A549 (cell line): ENCODE measurements at regions not wholly inside any gene's neighbourhood (a gene's known extent, or its start where the extent isn't known, plus 50 kb on each side); places are given as distances from the start of the nearest gene placed in this dataset.

ENCODE experiments used
- CEBPB ChIP-seq, 2 experiments: fragments of >200 bp in 1 of 2; sonication (Bioruptor Twin) in 1 of 2; formaldehyde crosslinking in 1 of 2; IDR thresholded peaks; 2 replicates each; pipeline ENCODE4 v1.6.1; 2012 to 2016
- CTCF ChIP-seq: fragments of >200 bp; sonication (Bioruptor Twin); formaldehyde crosslinking; IDR thresholded peaks from 3 replicates; pipeline ENCODE4 v1.5.1; 2016
- FOSB ChIP-seq: fragments of 250-450 bp; sonication (Bioruptor Pico); IDR thresholded peaks from 2 replicates; pipeline ENCODE4 v1.5.0; 2020; ENCODE audit warnings: mild to moderate bottlenecking, moderate library complexity
- GATA3 ChIP-seq: IDR thresholded peaks from 2 replicates; pipeline ENCODE4 v1.6.1; 2012; ENCODE audit warnings: borderline replicate concordance
- HEYL ChIP-seq: fragments of 250-450 bp; sonication (Bioruptor Pico); IDR thresholded peaks from 2 replicates; pipeline ENCODE4 v1.8.0; 2021; ENCODE audit warnings: mild to moderate bottlenecking, moderate library complexity
- MAZ ChIP-seq: fragments of 150-350 bp; IDR thresholded peaks from 2 replicates; pipeline ENCODE4 v1.6.1; 2014; ENCODE audit warnings: antibody characterized with exemption, low read depth, low read length, borderline replicate concordance
- POLR2A ChIP-seq: IDR thresholded peaks from 2 replicates; pipeline ENCODE4 v1.6.1; 2012; ENCODE audit warnings: mild to moderate bottlenecking, low read length
- RAD21 ChIP-seq, 2 experiments: fragments of >200 bp in 1 of 2; sonication (Bioruptor Twin) in 1 of 2; formaldehyde crosslinking in 1 of 2; IDR thresholded peaks in 1 of 2; conservative IDR thresholded peaks in 1 of 2; 2 replicates in 1 of 2; 3 replicates in 1 of 2; pipeline ENCODE4 v1.6.1; 2012 to 2018; ENCODE audit warnings: inconsistent platforms in 1 of 2
- REST ChIP-seq: fragments of 200-600 bp; sonication (generic); IDR thresholded peaks from 2 replicates; pipeline ENCODE4 v1.6.1; 2016; ENCODE audit warnings: antibody characterized with exemption, mild to moderate bottlenecking, moderate library complexity
- TFCP2L1 ChIP-seq: fragments of 250-450 bp; sonication (Bioruptor Pico); IDR thresholded peaks from 2 replicates; pipeline ENCODE4 v1.5.0; 2021; ENCODE audit warnings: mild to moderate bottlenecking
- ZC3H11A ChIP-seq: fragments of 450-650 bp; IDR thresholded peaks from 2 replicates; pipeline ENCODE4 v1.6.1; 2014; ENCODE audit warnings: antibody characterized with exemption, mild to moderate bottlenecking
- TF ChIP-seq, protein P1 (sequence below): fragments of 250-450 bp; sonication (Bioruptor Pico); IDR thresholded peaks from 2 replicates; pipeline ENCODE4 v1.5.0; 2021; ENCODE audit warnings: mild to moderate bottlenecking, moderate library complexity, borderline replicate concordance
- TF ChIP-seq, protein P2 (sequence below): fragments of 450-650 bp; IDR thresholded peaks from 2 replicates; pipeline ENCODE4 v1.6.1; 2014; ENCODE audit warnings: antibody characterized with exemption
- TF ChIP-seq, protein P3 (sequence below): IDR thresholded peaks from 2 replicates; pipeline ENCODE4 v1.6.1; 2012

DNA sequence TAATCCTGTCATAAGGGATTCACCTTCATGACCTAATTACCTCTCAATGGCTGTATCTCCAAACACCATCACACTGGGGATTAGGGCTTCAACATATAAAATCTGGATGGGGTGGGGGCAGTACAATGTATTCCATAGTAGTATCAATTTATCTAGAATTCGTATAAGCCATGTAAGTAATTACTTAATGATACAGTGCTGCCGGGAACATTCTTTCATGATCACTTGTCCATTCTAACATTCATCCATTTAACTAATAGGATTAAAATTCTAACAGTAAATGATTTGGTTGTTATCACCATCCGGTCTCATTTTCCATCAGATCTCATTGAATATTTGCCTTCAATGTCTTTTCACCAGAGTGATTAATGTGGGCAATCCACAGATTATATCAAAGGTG is 1620.9 kb upstream of the TENM3 start:
- TF ChIP-seq CTCF (no peak), RAD21 (conservative IDR thresholded peaks at IDR 0.05 in 1 of 2, IDR thresholded peaks at IDR 0.05 in 1 of 2) (no peak), HEYL (CRISPR knock-in tag) (no peak), POLR2A (no peak), GATA3 (no peak), CEBPB (IDR thresholded peaks at IDR 0.05) (no peak), TFCP2L1 (CRISPR knock-in tag) (no peak), ZC3H11A (no peak), REST (no peak), FOSB (CRISPR knock-in tag) (no peak), MAZ (no peak)
- TF ChIP-seq, protein P1, sequence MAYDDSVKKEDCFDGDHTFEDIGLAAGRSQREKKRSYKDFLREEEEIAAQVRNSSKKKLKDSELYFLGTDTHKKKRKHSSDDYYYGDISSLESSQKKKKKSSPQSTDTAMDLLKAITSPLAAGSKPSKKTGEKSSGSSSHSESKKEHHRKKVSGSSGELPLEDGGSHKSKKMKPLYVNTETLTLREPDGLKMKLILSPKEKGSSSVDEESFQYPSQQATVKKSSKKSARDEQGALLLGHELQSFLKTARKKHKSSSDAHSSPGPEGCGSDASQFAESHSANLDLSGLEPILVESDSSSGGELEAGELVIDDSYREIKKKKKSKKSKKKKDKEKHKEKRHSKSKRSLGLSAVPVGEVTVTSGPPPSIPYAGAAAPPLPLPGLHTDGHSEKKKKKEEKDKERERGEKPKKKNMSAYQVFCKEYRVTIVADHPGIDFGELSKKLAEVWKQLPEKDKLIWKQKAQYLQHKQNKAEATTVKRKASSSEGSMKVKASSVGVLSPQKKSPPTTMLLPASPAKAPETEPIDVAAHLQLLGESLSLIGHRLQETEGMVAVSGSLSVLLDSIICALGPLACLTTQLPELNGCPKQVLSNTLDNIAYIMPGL (CRISPR knock-in tag): no peak
- TF ChIP-seq, protein P2, sequence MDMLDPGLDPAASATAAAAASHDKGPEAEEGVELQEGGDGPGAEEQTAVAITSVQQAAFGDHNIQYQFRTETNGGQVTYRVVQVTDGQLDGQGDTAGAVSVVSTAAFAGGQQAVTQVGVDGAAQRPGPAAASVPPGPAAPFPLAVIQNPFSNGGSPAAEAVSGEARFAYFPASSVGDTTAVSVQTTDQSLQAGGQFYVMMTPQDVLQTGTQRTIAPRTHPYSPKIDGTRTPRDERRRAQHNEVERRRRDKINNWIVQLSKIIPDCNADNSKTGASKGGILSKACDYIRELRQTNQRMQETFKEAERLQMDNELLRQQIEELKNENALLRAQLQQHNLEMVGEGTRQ: no peak
- TF ChIP-seq, protein P3, sequence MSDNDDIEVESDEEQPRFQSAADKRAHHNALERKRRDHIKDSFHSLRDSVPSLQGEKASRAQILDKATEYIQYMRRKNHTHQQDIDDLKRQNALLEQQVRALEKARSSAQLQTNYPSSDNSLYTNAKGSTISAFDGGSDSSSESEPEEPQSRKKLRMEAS: no peak
